SU-DHL-6 (cell line): ENCODE measurements at regions not wholly inside any gene's neighbourhood (a gene's known extent, or its start where the extent isn't known, plus 50 kb on each side); places are given as distances from the start of the nearest gene placed in this dataset.

Experiments used
- H2AFZ ChIP-seq: fragments of 200-600 bp; sonication (generic); 2 replicates; pipeline ENCODE4 v1.6.1; 2014; ENCODE audit warnings: low read depth, mild to moderate bottlenecking, moderate library complexity, mixed read lengths, antibody characterized with exemption, low read length; ENCODE audit not compliant: severe bottlenecking
- H3F3A ChIP-seq: fragments of 200-600 bp; shearing (Covaris generic); 2 replicates; pipeline ENCODE4 v1.6.0; 2016; ENCODE audit warnings: antibody characterized with exemption, mild to moderate bottlenecking; ENCODE audit not compliant: insufficient read depth
- H3K27ac ChIP-seq: fragments of 200-600 bp; sonication (generic); 2 replicates; pipeline ENCODE4 v1.5.1; 2016; ENCODE audit warnings: low read depth, mild to moderate bottlenecking, low read length, moderate library complexity, mixed read lengths
- H3K27me3 ChIP-seq: fragments of 200-600 bp; sonication (generic), shearing (Covaris generic); 2 replicates; pipeline ENCODE4 v1.6.0; 2014; ENCODE audit warnings: mild to moderate bottlenecking, low read length
- H3K36me3 ChIP-seq: fragments of 200-600 bp; sonication (generic); 2 replicates; pipeline ENCODE4 v1.6.1; 2014; ENCODE audit warnings: mild to moderate bottlenecking, low read length, mixed read lengths
- H3K4me2 ChIP-seq: fragments of 300-600, 200-600 bp; shearing (Covaris generic), sonication (generic); 2 replicates; pipeline ENCODE4 v1.6.0; 2014; ENCODE audit warnings: low read length, low read depth, mild to moderate bottlenecking; ENCODE audit not compliant: poor library complexity, severe bottlenecking
- H3K4me3 ChIP-seq: fragments of 200-600 bp; sonication (generic); 2 replicates; pipeline ENCODE4 v1.5.1; 2014; ENCODE audit warnings: antibody characterized with exemption, low read length, mild to moderate bottlenecking, mixed read lengths; ENCODE audit not compliant: insufficient read depth, poor library complexity, severe bottlenecking
- H3K79me2 ChIP-seq: fragments of 200-600 bp; sonication (generic); 2 replicates; pipeline ENCODE4 v1.6.1; 2014; ENCODE audit warnings: mild to moderate bottlenecking, low read length, moderate library complexity; ENCODE audit not compliant: insufficient read depth
- H3K9ac ChIP-seq: fragments of 200-600 bp; sonication (generic); 2 replicates; pipeline ENCODE4 v1.7.0; 2014; ENCODE audit warnings: mild to moderate bottlenecking, low read length
- H3K9me2 ChIP-seq: fragments of 200-600 bp; sonication (generic); replicated peaks from 2 replicates; pipeline ENCODE4 v1.6.1; 2014; ENCODE audit warnings: low read length; ENCODE audit not compliant: insufficient read depth
- H3K9me3 ChIP-seq: fragments of 200-600 bp; sonication (generic); 2 replicates; pipeline ENCODE4 v1.6.1; 2014; ENCODE audit warnings: low read length, mixed read lengths; ENCODE audit not compliant: insufficient read depth
- H4K20me1 ChIP-seq: fragments of 200-600 bp; sonication (generic); 2 replicates; pipeline ENCODE4 v1.6.1; 2014; ENCODE audit warnings: low read depth, mild to moderate bottlenecking, antibody characterized with exemption, low read length, moderate library complexity, mixed read lengths
- CTCF ChIP-seq: fragments of 200-600 bp; sonication (generic); IDR thresholded peaks from one replicate; pipeline ENCODE4 v1.5.1; 2017; ENCODE audit warnings: antibody characterized with exemption, mild to moderate bottlenecking, low read length, moderate library complexity; ENCODE audit not compliant: insufficient read depth, poor library complexity, severe bottlenecking
- EZH2phosphoT487 ChIP-seq: fragments of 200-600 bp; sonication (generic), shearing (Covaris generic); conservative IDR thresholded peaks from 2 replicates; pipeline ENCODE4 v1.6.1; 2018; ENCODE audit warnings: mild to moderate bottlenecking, antibody characterized with exemption, low read length, moderate library complexity, mixed read lengths

- Histone ChIP-seq H3K9me3 (no peaks in the 10 kb centered on the region), H3F3A (peaks cover 12% of the 10 kb centered on the region; the same call in 1 of the 2 replicates), H3K36me3 (no peaks in the 10 kb centered on the region), H3K79me2 (no peaks in the 10 kb centered on the region), H3K4me3 (peak overlapping the region; percentile 15), H3K27ac (peak overlapping the region; percentile 90), H3K9ac (peak overlapping the region; percentile 41), H2AFZ (peak overlapping the region; percentile 92), H3K9me2 (no peaks in the 10 kb centered on the region), H4K20me1 (no peaks in the 10 kb centered on the region), H3K4me2 (peak overlapping the region; percentile 54), H3K27me3 (no peaks in the 10 kb centered on the region)
- TF ChIP-seq EZH2phosphoT487 (no peak), CTCF (no peak)
Measured at GRCh38 chr5:143582869-143583268, 179.4 kb upstream of the NR3C1 start.

GRCh38 chr5:143582176-143582575 lies 178.7 kb upstream of the NR3C1 start:
- no peaks in the 10 kb centered on the region for H3K36me3 ChIP-seq
- TF ChIP-seq EZH2phosphoT487, result no peak
- no peak for TF ChIP-seq CTCF
- H3K4me2 ChIP-seq, result peak overlapping the region; percentile 54
- H3K9me3 ChIP-seq, result no peaks in the 10 kb centered on the region
- peak overlapping the region; percentile 41 for H3K9ac ChIP-seq
- no peaks in the 10 kb centered on the region for H4K20me1 ChIP-seq
- no peaks in the 10 kb centered on the region for H3K27me3 ChIP-seq
- H3F3A ChIP-seq, result peaks cover 12% of the 10 kb centered on the region; the same call in 1 of the 2 replicates
- peak overlapping the region; percentile 9 for H3K4me3 ChIP-seq
- peak overlapping the region; percentile 90 for H3K27ac ChIP-seq
- peak overlapping the region; percentile 92 for H2AFZ ChIP-seq
- no peaks in the 10 kb centered on the region for H3K9me2 ChIP-seq
- no peaks in the 10 kb centered on the region for H3K79me2 ChIP-seq

GRCh38 chr5:143581649-143582048 lies 178.2 kb upstream of the NR3C1 start:
- H2AFZ ChIP-seq, result peak overlapping the region; percentile 92
- peak overlapping the region; percentile 41; the same call in 1 of the 2 replicates for H3K9ac ChIP-seq
- H3K27ac ChIP-seq, result peak overlapping the region; percentile 90; the same call in 1 of the 2 replicates
- no peak overlapping the region for H3K4me2 ChIP-seq
- H3K79me2 ChIP-seq, result no peaks in the 10 kb centered on the region
- no peaks in the 10 kb centered on the region for H3K36me3 ChIP-seq
- H3F3A ChIP-seq, result peaks cover 12% of the 10 kb centered on the region; the same call in 1 of the 2 replicates
- no peak overlapping the region for H3K4me3 ChIP-seq
- H4K20me1 ChIP-seq, result no peaks in the 10 kb centered on the region
- H3K9me3 ChIP-seq, result no peaks in the 10 kb centered on the region
- H3K9me2 ChIP-seq, result no peaks in the 10 kb centered on the region
- TF ChIP-seq CTCF (no peak), EZH2phosphoT487 (no peak)
- H3K27me3 ChIP-seq, result no peaks in the 10 kb centered on the region
